Stomach (tissue), 4 donors: ENCODE measurements at regions not wholly inside any gene's neighbourhood (a gene's known extent, or its start where the extent isn't known, plus 50 kb on each side); places are given as distances from the start of the nearest gene placed in this dataset.

Experiments
- EP300 ChIP-seq: sonication (generic); formaldehyde crosslinking; IDR thresholded peaks from one replicate; pipeline ENCODE4 v1.6.1; 2017; ENCODE audit warnings: antibody characterized with exemption
- POLR2A ChIP-seq, 4 donors: fragments of 450-650 bp; IDR thresholded peaks; one replicate each; pipeline ENCODE4 v1.6.1; 2016; ENCODE audit warnings: antibody characterized with exemption in 4 of 4, control low read depth in 2 of 4, mild to moderate bottlenecking in 1 of 4, moderate library complexity in 1 of 4
- POLR2AphosphoS5 ChIP-seq, 3 donors: sonication (generic); formaldehyde crosslinking; IDR thresholded peaks; one replicate each; pipeline ENCODE4 v1.6.1; 2016; ENCODE audit warnings: antibody characterized with exemption in 3 of 3
- TF ChIP-seq, protein P1 (sequence below), 7 experiments: fragments of 450-650 bp in 4 of 7; fragments of 200-600 bp in 3 of 7; sonication (generic) in 3 of 7; IDR thresholded peaks; one replicate each; pipeline ENCODE4 v1.5.1; 2016 to 2019; ENCODE audit warnings: antibody characterized with exemption in 7 of 7, control low read depth in 2 of 7, mild to moderate bottlenecking in 1 of 7

DNA sequence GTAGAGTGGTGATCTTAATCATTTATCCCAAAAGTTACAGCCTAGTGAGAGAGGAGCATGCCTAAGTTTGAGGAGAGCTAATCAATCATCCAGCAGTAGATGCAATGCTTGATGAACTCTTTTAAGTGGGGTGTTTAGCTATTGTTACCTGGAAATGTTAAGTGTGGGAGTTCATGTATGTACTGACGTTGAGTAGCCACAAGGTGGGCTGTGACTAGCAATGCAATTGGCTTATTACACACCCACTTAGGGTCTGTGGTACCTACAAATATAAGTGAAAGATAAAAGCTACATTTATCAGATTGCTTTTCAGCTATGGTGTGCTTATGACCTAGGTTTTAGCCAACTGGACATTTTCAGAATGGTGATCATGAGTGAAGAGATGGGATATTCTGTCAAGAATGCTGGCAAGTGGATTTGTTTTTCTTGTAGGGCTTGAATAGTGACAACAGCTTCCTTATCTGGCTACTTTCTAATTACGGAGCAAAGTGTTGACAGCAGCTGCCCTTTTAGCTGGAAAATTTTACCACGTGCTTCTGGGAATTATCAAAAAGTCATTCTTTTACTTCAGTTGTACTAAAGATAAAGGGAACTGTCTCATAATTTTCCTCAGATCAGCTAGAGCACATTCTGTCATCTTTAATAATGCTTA is 170.6 kb downstream of the POSTN start:
- TF ChIP-seq, protein P1, sequence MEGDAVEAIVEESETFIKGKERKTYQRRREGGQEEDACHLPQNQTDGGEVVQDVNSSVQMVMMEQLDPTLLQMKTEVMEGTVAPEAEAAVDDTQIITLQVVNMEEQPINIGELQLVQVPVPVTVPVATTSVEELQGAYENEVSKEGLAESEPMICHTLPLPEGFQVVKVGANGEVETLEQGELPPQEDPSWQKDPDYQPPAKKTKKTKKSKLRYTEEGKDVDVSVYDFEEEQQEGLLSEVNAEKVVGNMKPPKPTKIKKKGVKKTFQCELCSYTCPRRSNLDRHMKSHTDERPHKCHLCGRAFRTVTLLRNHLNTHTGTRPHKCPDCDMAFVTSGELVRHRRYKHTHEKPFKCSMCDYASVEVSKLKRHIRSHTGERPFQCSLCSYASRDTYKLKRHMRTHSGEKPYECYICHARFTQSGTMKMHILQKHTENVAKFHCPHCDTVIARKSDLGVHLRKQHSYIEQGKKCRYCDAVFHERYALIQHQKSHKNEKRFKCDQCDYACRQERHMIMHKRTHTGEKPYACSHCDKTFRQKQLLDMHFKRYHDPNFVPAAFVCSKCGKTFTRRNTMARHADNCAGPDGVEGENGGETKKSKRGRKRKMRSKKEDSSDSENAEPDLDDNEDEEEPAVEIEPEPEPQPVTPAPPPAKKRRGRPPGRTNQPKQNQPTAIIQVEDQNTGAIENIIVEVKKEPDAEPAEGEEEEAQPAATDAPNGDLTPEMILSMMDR (IDR thresholded peaks at IDR 0.05), result no peak
- TF ChIP-seq POLR2A (IDR thresholded peaks at IDR 0.05) (no peak), POLR2AphosphoS5 (IDR thresholded peaks at IDR 0.05) (no peak), EP300 (no peak)
